ENCODE measurements at regions not wholly inside any gene's neighbourhood (a gene's known extent, or its start where the extent isn't known, plus 50 kb on each side); places are given as distances from the start of the nearest gene placed in this dataset.

- TF ChIP-seq CTCF (IDR thresholded peaks at IDR 0.05) = no peak
- no peak for TF ChIP-seq POLR2A (IDR thresholded peaks at IDR 0.05)
These were observed 163.3 kb downstream of the SPANXN1 start for GRCh38 chrX:145410622-145411021.

Measured in esophagus squamous epithelium (tissue), 4 donors.